Renal cortex interstitium (tissue), 11 donors: ENCODE measurements at regions not wholly inside any gene's neighbourhood (a gene's known extent, or its start where the extent isn't known, plus 50 kb on each side); places are given as distances from the start of the nearest gene placed in this dataset.
"Not testable (repeated sequence)": the region's sequence is repeated elsewhere in the genome, so short reads cannot be mapped to it uniquely, and the experiment has no call there.

Source experiments
- DNase-seq, 11 donors: peaks; one replicate each; pipeline ENCODE4 v3.0.0-alpha.2; 2013; ENCODE audit warnings: low read depth in 9 of 11, low spot score in 4 of 11; ENCODE audit errors: extremely low read depth in 1 of 11

- not testable (repeated sequence) for DNase-seq
Observed at GRCh38 chr5:162696272-162696671, 628.7 kb downstream of the GABRG2 start.

DNA sequence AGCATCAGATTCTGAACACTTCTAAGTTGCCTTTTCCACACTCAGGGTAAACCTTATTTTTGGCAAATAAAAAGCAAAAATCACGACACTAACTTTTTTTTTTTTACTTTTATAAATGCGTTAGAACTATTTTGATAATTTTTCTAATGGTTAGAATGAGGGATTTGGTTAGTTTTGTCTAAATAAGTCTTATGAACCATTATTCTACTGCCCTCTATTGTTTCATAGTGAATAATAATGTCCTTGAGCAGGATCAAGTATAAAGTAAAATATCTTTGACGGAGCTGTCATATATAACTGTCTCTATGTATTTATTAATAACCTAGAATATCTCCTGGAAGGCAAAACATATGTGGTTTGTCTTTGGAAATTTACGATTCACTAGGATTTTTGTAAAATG lies 631.8 kb downstream of the GABRG2 start:
- DNase-seq = no peak

GRCh38 chr5:162703914-162704313 lies 636.3 kb downstream of the GABRG2 start:
- peak in 8 of 11 donors; percentile 0 to 8 (median 7) for DNase-seq

GRCh38 chr5:162711244-162711643 lies 643.7 kb downstream of the GABRG2 start:
- DNase-seq = no peak

DNA sequence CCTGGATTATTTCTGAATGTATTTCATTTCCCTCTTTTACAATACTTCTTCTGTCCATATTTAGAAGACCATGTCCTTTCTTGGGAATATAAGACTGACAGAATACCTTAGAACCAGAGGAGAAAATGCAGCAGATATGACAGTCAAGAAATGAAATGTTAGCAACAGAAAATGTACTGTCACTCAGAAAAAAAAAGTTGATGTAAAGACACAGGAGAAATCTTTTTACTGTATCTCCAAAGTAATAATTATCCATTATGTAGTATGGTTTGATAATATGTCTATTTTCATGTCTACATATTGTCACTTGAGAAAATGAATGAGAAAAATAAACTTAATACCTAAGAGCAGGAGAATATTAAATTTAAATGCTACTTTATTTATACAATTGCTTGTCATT lies 652.1 kb downstream of the GABRG2 start:
- no peak for DNase-seq

- DNase-seq = no peak
Observed at GRCh38 chr5:162721125-162721524, 653.6 kb downstream of the GABRG2 start.

GRCh38 chr5:162752612-162753011 lies 684.8 kb upstream of the CCNG1 start:
- DNase-seq = no peak

DNA sequence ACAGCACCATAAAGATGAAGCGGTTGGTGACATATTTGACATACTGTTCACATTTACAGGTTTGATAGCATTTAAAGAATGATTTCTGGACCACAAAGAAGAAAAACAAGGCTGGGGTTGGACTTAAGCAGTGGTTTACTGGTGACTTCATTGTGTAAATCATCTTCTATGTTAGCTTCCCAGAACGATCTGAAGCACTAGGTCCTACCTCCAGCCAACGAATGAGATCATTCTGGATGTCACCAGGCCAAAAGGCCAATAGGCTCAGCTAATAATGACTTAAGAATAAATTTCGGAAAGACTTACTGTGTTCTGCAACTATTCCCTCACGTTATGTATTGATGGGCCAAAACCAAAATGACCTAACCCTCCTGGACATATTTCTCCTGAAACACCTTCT lies 675.3 kb upstream of the CCNG1 start:
- no peak for DNase-seq

GRCh38 chr5:162769019-162769418 lies 668.4 kb upstream of the CCNG1 start:
- DNase-seq = no peak

DNA sequence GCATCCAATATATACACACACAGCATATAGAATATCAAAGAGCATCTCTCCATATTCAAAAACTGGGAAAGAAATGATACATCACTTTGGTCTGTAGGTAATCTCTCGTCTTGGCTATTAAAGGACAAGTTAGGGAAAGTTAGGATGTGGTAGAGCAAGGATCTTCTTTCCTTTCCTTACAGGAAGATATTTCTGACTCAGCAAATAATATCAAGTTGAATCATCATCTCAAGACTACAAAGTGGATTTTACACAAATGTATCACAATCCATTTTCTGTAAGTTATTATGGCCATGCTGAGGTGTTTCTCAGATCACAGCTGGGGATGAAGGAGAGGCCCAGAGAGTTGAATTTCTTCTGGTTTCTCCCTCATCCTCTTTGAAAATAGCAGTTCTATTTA lies 651.7 kb upstream of the CCNG1 start:
- no peak for DNase-seq

DNA sequence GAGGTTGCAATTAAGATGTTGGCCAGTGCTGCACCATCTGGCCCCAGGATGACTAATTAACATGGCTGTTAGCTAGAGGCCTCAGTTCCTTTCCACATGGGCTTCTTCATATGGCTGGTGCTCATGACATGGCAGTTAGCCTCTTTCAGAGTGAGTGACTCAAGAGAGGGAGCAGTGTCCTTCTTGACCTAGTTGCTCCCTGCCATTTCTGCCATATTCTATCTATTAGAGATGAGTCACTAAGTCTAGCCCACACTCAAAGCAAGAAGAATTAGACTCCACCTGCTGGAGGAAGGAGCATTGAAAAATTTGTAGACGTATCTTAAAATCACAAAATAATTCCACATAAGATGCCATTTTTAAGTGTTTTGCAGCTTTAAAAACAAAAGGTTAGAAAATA lies 651.2 kb upstream of the CCNG1 start:
- DNase-seq = no peak

DNA sequence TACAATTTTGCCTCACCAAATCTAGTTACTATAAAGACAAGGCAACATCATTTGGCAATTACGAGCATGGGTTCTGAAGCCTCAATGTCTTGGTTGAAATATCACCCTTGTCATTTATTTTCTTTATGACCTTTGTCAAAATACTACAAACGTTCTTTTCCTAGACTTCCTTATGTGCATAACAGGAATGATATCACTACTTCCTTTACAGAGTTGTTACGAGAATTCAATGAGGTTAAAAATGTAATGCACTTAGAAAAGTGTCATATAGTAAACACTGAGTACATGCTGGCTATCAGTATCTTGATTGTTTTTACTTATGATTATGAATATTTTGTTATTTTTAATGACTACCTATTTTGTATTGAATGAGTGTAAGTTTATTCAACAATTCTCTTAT lies 640.9 kb upstream of the CCNG1 start:
- DNase-seq = no peak

DNA sequence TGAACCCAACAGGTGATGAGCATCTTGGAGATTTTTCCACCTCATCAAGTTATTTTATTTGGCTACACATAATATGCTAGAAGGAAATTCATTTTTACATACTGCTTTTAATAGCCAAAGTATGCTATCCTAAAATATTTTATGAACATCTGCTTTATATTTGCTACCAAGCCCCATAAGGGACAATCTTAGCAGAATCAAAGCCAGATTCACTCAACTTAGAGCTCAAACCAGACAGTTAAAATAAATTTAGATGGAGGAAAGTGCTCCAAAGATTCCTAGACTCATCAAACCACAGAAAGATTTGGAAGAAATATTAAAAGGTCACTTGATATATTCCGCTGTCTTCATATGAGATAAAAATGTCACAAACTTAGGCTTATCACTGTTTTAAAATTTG lies 637.1 kb upstream of the CCNG1 start:
- no peak for DNase-seq

GRCh38 chr5:162801235-162801634 lies 636.2 kb upstream of the CCNG1 start:
- DNase-seq = no peak

GRCh38 chr5:162806195-162806594 lies 631.2 kb upstream of the CCNG1 start:
- DNase-seq = no peak

- DNase-seq = no peak
Observed at GRCh38 chr5:162811071-162811470, 626.3 kb upstream of the CCNG1 start.

GRCh38 chr5:162816816-162817215 lies 620.6 kb upstream of the CCNG1 start:
- DNase-seq = no peak

- DNase-seq = no peak
Observed at GRCh38 chr5:162817364-162817763, 620.0 kb upstream of the CCNG1 start.

DNA sequence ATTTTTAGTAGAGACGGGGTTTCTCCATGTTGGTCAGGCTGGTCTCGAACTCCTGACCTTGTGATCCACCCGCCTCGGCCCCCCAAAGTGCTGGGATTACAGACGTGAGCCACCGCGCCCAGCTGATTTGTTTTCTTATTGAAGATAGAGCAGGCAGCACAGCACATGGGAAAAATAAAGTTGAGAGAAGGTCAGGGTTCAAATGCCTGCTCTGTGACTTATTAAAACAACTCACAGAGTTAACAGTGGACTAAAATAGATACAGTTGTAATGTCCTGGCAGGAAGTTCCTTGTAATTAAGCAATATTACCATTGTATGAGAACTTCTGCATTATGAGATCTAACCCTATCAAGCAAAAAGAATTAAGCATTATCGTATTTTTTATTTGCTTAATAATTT lies 615.7 kb upstream of the CCNG1 start:
- not testable (repeated sequence) for DNase-seq

GRCh38 chr5:162824360-162824759 lies 613.0 kb upstream of the CCNG1 start:
- no peak for DNase-seq

DNA sequence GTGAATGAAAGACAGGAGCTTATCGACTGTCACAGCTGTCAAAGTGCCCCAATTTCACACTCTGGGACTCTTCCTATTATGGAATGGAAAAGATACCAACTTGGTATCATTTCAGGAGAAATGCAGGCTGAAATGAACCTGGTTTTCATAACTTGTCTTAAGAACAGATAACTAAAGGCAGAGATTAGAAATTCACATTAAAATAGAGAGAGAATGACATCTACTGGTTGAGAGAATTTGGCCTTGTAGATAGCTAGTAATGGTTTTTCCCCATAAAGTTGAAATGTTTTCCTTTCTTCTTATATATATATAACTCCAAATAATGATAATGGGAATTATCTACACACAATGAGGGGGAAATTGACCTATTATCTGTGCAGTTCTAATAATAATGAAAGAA lies 600.2 kb upstream of the CCNG1 start:
- no peak for DNase-seq

DNA sequence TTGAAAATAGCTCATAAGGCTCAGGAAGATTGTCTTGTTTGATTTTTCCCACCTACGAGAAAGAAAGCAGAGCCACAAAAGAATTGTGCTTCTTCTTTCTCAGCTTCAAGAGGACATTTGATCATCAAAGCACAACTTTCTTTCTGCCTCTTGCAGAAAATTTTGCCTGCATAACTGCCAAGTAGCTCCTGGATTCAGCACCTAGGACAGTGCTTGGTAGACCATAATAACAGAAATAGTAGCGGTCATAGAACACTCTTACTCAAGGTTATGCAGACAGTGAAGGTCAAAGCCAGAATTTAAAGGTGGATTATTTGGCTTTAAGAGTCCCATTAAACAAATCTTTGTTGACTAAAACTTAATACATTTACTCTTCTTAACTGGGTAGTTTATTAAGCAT lies 594.7 kb upstream of the CCNG1 start:
- peak in 4 of 11 donors; percentile 1 to 6 (median 4) for DNase-seq
